Neural crest cell (in vitro differentiated cells): ENCODE measurements at regions not wholly inside any gene's neighbourhood (a gene's known extent, or its start where the extent isn't known, plus 50 kb on each side); places are given as distances from the start of the nearest gene placed in this dataset.

Source experiments
- DNase-seq: peaks from one replicate; pipeline ENCODE4 v3.0.0; 2021; ENCODE audit warnings: low read depth, mixed read lengths, low spot score
- H3K27ac Mint-ChIP-seq: one replicate; pipeline ENCODE4 v1.8.0; 2021; ENCODE audit warnings: mild to moderate bottlenecking, mixed read lengths; ENCODE audit not compliant: unreplicated experiment
- H3K27me3 Mint-ChIP-seq: 2 replicates; pipeline ENCODE4 v1.8.0; 2021; ENCODE audit warnings: low read depth, mild to moderate bottlenecking, mixed read lengths
- H3K36me3 Mint-ChIP-seq: 2 replicates; pipeline ENCODE4 v1.8.0; 2021; ENCODE audit warnings: low read depth, mild to moderate bottlenecking, mixed read lengths
- H3K4me1 Mint-ChIP-seq: 2 replicates; pipeline ENCODE4 v1.8.0; 2021; ENCODE audit warnings: mixed read lengths
- H3K4me3 Mint-ChIP-seq: one replicate; pipeline ENCODE4 v1.8.0; 2021; ENCODE audit warnings: mild to moderate bottlenecking, mixed read lengths
- H3K9me3 Mint-ChIP-seq: 2 replicates; pipeline ENCODE4 v1.8.0; 2021; ENCODE audit warnings: mixed read lengths
- TF ChIP-seq, protein P1 (sequence below): fragments of 200-600 bp; sonication (generic); conservative IDR thresholded peaks from 2 replicates; pipeline ENCODE4 v1.5.0; 2021; ENCODE audit warnings: antibody characterized with exemption, mild to moderate bottlenecking

DNA sequence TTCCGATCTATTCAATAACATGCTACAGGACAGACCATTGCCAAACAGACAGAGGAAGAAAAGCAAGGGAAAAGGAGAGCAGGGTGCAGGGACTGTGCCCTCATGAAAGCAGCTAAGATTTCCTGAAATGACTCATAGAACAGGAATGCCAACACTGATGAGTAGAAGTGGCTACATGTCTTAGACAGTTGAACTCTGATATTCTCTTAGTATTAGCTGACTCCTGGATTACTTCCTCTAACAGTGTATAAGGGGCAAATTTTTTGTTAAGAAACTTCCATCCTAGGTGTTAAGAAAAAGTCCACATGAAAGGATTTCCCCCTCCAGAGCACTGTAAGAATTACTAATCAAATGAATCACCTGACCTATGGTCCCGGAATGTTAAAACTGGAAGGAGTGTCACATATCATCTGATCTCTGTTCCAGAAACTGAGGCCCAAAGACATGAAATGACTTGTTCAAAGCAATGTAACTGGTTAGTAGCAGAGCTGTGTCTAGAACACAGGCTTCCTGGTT is 224.9 kb downstream of the IBTK start:
- H3K27ac Mint-ChIP-seq = no peak overlapping the region
- no peaks in the 10 kb centered on the region for H3K36me3 Mint-ChIP-seq
- H3K27me3 Mint-ChIP-seq = no peaks in the 10 kb centered on the region
- DNase-seq = no peak
- TF ChIP-seq, protein P1, sequence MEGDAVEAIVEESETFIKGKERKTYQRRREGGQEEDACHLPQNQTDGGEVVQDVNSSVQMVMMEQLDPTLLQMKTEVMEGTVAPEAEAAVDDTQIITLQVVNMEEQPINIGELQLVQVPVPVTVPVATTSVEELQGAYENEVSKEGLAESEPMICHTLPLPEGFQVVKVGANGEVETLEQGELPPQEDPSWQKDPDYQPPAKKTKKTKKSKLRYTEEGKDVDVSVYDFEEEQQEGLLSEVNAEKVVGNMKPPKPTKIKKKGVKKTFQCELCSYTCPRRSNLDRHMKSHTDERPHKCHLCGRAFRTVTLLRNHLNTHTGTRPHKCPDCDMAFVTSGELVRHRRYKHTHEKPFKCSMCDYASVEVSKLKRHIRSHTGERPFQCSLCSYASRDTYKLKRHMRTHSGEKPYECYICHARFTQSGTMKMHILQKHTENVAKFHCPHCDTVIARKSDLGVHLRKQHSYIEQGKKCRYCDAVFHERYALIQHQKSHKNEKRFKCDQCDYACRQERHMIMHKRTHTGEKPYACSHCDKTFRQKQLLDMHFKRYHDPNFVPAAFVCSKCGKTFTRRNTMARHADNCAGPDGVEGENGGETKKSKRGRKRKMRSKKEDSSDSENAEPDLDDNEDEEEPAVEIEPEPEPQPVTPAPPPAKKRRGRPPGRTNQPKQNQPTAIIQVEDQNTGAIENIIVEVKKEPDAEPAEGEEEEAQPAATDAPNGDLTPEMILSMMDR = no peak
- H3K4me1 Mint-ChIP-seq = no peaks in the 10 kb centered on the region
- no peaks in the 10 kb centered on the region for H3K9me3 Mint-ChIP-seq
- no peak overlapping the region for H3K4me3 Mint-ChIP-seq

DNA sequence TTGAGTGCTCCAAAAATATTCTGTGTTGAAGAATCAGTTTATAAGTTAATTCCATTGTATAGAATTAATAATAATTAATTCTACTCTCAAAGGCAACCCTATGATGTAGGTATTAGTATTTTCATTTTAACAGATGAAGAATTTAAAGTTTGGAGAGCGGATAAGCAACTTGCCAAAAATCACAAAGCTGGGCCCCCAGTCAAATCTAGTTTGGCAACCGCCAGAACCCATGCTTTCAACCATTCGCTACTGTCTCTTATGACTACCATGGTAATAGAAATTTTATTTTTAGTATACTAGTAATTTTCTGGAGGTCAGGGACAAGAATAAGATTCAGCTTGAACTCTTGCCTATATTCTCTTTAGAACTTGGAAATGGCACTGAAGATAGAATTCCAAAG is 229.8 kb downstream of the IBTK start:
- Mint-ChIP-seq H3K27me3 (no peaks in the 10 kb centered on the region), H3K27ac (no peak overlapping the region), H3K4me3 (no peak overlapping the region), H3K4me1 (no peaks in the 10 kb centered on the region), H3K36me3 (no peaks in the 10 kb centered on the region), H3K9me3 (peaks cover 2% of the 10 kb centered on the region)
- TF ChIP-seq, protein P1 = no peak
- DNase-seq = no peak

DNA sequence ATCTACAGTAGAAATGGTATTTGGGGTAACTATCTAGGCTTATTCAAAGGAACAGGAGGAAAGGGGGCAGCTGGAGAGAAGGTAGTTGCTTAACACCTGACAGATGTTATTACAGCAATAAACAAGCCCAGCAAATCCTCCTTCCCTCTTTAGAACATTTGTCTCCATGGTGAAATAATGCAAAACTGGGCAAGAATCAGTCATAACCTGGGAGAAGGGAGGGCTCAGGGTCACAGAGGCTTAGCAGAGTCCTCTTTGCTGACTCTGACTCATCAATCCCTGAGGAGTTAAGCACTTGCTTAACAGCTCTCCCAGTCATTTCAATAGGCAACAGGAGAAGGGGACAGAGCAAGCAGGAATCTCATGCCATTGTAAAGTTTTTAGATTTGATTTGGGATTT is 230.3 kb downstream of the IBTK start:
- no peak overlapping the region for H3K4me3 Mint-ChIP-seq
- H3K27me3 Mint-ChIP-seq = no peaks in the 10 kb centered on the region
- no peaks in the 10 kb centered on the region for H3K4me1 Mint-ChIP-seq
- DNase-seq = no peak
- no peak overlapping the region for H3K27ac Mint-ChIP-seq
- peaks cover 2% of the 10 kb centered on the region for H3K9me3 Mint-ChIP-seq
- no peaks in the 10 kb centered on the region for H3K36me3 Mint-ChIP-seq
- TF ChIP-seq, protein P1 = no peak

DNA sequence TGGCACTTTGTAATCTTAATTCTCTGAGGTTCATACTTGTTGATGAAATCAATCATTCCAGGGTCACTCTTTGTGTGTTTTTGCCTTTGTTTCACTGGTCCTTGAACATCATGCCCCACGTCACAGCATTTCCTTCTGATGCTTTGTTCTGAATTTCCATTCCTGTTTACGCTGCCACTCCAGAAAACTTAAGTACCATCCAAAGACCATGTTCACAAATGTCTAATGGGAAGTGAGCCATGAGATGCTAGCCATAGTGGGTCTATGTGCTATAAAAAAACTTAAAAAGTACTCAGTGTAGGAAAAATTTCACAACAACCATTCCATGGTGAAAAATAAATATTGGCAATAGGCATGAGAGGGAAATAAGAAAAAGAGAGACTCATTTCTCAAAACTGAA is 232.0 kb downstream of the IBTK start:
- Mint-ChIP-seq H3K4me1 (no peaks in the 10 kb centered on the region), H3K9me3 (peaks cover 5% of the 10 kb centered on the region), H3K36me3 (peaks cover 3% of the 10 kb centered on the region), H3K27ac (no peak overlapping the region), H3K27me3 (no peaks in the 10 kb centered on the region), H3K4me3 (no peak overlapping the region)
- DNase-seq = no peak
- TF ChIP-seq, protein P1 = no peak

DNA sequence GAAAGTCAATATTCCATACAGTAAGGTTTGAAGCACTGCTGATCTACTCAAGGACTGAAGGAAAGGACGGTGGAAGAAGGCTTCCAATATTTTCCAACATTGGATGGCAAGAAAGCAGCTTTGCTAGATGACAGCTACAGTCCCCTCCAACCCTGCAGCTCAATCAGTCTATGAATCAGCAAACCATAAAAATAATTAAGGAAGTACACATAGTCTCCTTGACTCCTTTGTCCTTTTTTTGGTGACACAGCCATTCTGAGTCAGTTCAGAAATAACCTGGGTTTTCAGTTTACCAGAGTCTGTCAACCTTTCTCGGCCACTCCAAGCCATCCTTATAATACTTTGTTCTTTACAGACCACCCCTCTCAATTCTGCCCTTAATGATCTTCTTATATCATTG is 232.5 kb downstream of the IBTK start:
- DNase-seq = no peak
- Mint-ChIP-seq H3K27ac (no peak overlapping the region), H3K4me1 (no peaks in the 10 kb centered on the region), H3K27me3 (no peaks in the 10 kb centered on the region), H3K36me3 (peaks cover 5% of the 10 kb centered on the region), H3K4me3 (no peak overlapping the region), H3K9me3 (peaks cover 7% of the 10 kb centered on the region)
- TF ChIP-seq, protein P1 = no peak
